Stomach (tissue), 4 donors: ENCODE measurements at regions not wholly inside any gene's neighbourhood (a gene's known extent, or its start where the extent isn't known, plus 50 kb on each side); places are given as distances from the start of the nearest gene placed in this dataset.

Experiments used
- CTCF ChIP-seq, 7 experiments: fragments of 450-650 bp in 4 of 7; fragments of 200-600 bp in 3 of 7; sonication (generic) in 3 of 7; IDR thresholded peaks; one replicate each; pipeline ENCODE4 v1.5.1; 2016 to 2019; ENCODE audit warnings: antibody characterized with exemption in 7 of 7, control low read depth in 2 of 7, mild to moderate bottlenecking in 1 of 7
- POLR2A ChIP-seq, 4 donors: fragments of 450-650 bp; IDR thresholded peaks; one replicate each; pipeline ENCODE4 v1.6.1; 2016; ENCODE audit warnings: antibody characterized with exemption in 4 of 4, control low read depth in 2 of 4, mild to moderate bottlenecking in 1 of 4, moderate library complexity in 1 of 4

- TF ChIP-seq CTCF (IDR thresholded peaks at IDR 0.05): no peak
- TF ChIP-seq POLR2A (IDR thresholded peaks at IDR 0.05): no peak
These were observed 325.0 kb upstream of the PLXNA2 start for GRCh38 chr1:208569181-208569580.
